ENCODE measurements at regions not wholly inside any gene's neighbourhood (a gene's known extent, or its start where the extent isn't known, plus 50 kb on each side); places are given as distances from the start of the nearest gene placed in this dataset.

DNA sequence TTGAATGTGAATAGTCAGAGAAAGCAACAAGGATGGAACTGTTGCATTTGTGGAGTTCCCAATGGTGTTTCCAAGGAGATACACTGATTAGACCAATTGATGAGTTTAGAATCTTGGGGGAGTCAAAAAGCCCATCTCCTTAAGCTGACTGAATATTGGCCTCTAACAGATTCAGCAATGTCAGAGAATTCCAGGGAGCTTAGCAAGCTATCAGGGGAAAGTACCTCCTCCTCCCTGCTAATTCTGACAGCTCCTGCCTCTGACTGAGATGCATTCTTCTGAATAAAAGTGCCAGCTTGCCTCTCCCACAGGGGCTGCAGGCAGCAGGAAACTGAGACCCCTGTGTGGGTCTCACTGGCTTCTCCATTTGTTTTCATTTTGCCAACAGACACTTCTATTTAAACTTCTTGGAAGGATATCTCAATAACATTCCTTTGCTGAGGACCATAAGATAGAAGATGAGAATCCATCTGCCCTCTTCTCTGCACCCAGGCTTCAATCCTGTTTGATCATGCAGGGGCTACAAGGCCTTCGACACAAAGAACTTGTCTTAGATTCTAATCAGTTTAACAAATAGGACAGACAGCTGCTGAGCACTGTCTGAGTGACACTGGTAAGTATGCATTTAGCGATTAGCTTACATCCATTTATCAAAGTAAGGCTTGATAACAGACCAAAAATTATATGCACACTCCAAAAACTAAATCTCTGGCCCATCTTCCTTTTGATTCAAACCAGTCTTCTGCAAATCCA is 1080.8 kb downstream of the TUSC7 start:
- no peak overlapping the region for H3K27ac ChIP-seq (ENCODE audit: low read depth, low read length)
- H2AFZ ChIP-seq (ENCODE audit: low read length) = 0 out of 2 replicates have a peak overlapping the region, but pooled peaks have one; percentile 6
- no peak overlapping the region for H3K4me2 ChIP-seq (ENCODE audit: insufficient read depth in 1 of 2, low read depth in 2 of 2, low read length in 2 of 2)

More for the DNA sequence above, 1080.8 kb downstream of the TUSC7 start:
- no peak overlapping the region for H3K4me3 ChIP-seq (ENCODE audit: extremely low read depth in 1 of 4, insufficient read depth in 2 of 4, low read depth in 3 of 4, low read length in 4 of 4)
- TF ChIP-seq MAFK (IDR thresholded peaks at IDR 0.05; ENCODE audit: low read depth, low read length) (no peak), SIRT6 (IDR thresholded peaks at IDR 0.05; ENCODE audit: low read length) (no peak), SAP30 (IDR thresholded peaks at IDR 0.05; ENCODE audit: insufficient read depth, insufficient replicate concordance, low read length) (no peak), TEAD4 (IDR thresholded peaks at IDR 0.05; ENCODE audit: low read depth, low read length) (peak; percentile 82), SRF (IDR thresholded peaks at IDR 0.05; ENCODE audit: low read depth, low read length) (no peak), SP1 (IDR thresholded peaks at IDR 0.05; ENCODE audit: low read depth, low read length) (0 out of 2 replicates have a peak, but pooled peaks have one; percentile 15)
- ChIA-PET CTCF (ENCODE audit: partially characterized antibody) (interaction anchor here (0.6 kb wide), 1 partner anchor 1964 kb away, joined by 3 read pairs; no protein-coding TSS in a partner anchor), POLR2A (ENCODE audit: partially characterized antibody) (no interaction called here)
- H4K8ac ChIP-seq (ENCODE audit: extremely low read depth, insufficient read depth, low read length) = no peak overlapping the region
- H2BK120ac ChIP-seq (replicated peaks; ENCODE audit: low read depth, low read length) = no peak overlapping the region
- H2AK5ac ChIP-seq (ENCODE audit: low read depth, low read length) = no peak overlapping the region
- H3K36me3 ChIP-seq (ENCODE audit: control insufficient read depth in 2 of 4, insufficient read depth in 4 of 4, low read length in 3 of 4) = no peaks in the 10 kb centered on the region
- H3K4me1 ChIP-seq (replicated peaks in 1 of 4; ENCODE audit: control insufficient read depth in 3 of 4, insufficient read depth in 4 of 4, low read length in 3 of 4) = peaks cover 0 to 14% (median 7%) of the 10 kb centered on the region in 4 experiments; a peak in 5 of 7 replicates
- no peaks in the 10 kb centered on the region; the same call in 1 of the 2 replicates for H3K23me2 ChIP-seq (ENCODE audit: low read depth, low read length)
- H3K9ac ChIP-seq (replicated peaks in 1 of 4; ENCODE audit: extremely low read depth in 1 of 4, low read depth in 3 of 4, low read length in 3 of 4) = no peak overlapping the region
- no peak overlapping the region for H2BK12ac ChIP-seq (ENCODE audit: low read depth, low read length)
- no peak overlapping the region for H2BK20ac ChIP-seq (ENCODE audit: low read length)
- no peaks in the 10 kb centered on the region for H4K20me1 ChIP-seq (replicated peaks in 1 of 2; ENCODE audit: control insufficient read depth in 1 of 2, insufficient read depth in 2 of 2, low read length in 2 of 2)
- H3K27me3 ChIP-seq (replicated peaks in 1 of 4; ENCODE audit: control insufficient read depth in 3 of 4, extremely low read depth in 1 of 4, insufficient read depth in 3 of 4, low read length in 3 of 4) = no peaks in the 10 kb centered on the region
- no peak overlapping the region for H2BK5ac ChIP-seq (ENCODE audit: low read depth, low read length)
- H4K5ac ChIP-seq (ENCODE audit: insufficient read length, low read depth, low read length) = no peak overlapping the region
- H2BK15ac ChIP-seq (ENCODE audit: low read length) = no peak overlapping the region
- H3K14ac ChIP-seq (ENCODE audit: insufficient read length) = no peak overlapping the region
- H3K79me1 ChIP-seq (ENCODE audit: low read depth, low read length) = no peaks in the 10 kb centered on the region
- no peak overlapping the region for H3K4ac ChIP-seq (replicated peaks; ENCODE audit: insufficient read length, low read depth, low read length)
- no peaks in the 10 kb centered on the region for H3K79me2 ChIP-seq (ENCODE audit: control insufficient read depth in 1 of 2, insufficient read depth in 2 of 2, low read length in 2 of 2)
- H3K18ac ChIP-seq (ENCODE audit: extremely low read depth, low read length) = no peak overlapping the region
- H4K91ac ChIP-seq (replicated peaks; ENCODE audit: insufficient read length, low read length) = no peak overlapping the region
- DNase-seq (ENCODE audit: low read depth in 1 of 2, low spot score in 2 of 2) = no peak
- H3K23ac ChIP-seq (ENCODE audit: insufficient read length) = no peak overlapping the region
- peak; percentile 63 for FAIRE-seq
- H3K56ac ChIP-seq (replicated peaks; ENCODE audit: insufficient read length, low read depth, low read length) = no peak overlapping the region
- H3K9me3 ChIP-seq (ENCODE audit: insufficient read depth in 2 of 2, low read depth in 1 of 2, low read length in 1 of 2) = no peaks in the 10 kb centered on the region
- WGBS, 2 experiments (ENCODE audit: extremely low coverage in 1 of 2, insufficient coverage in 1 of 2, insufficient read length in 1 of 2, insufficient replicate concordance in 2 of 2, low coverage in 1 of 2, low lambda C conversion rate in 2 of 2, missing lambda C conversion rate in 1 of 2) = 88% methylated on average over 2 of the region's 2 CpGs; no CpG with 5 or more reads in 1 of the 2 experiments
